Osteocyte (in vitro differentiated cells): ENCODE measurements at regions not wholly inside any gene's neighbourhood (a gene's known extent, or its start where the extent isn't known, plus 50 kb on each side); places are given as distances from the start of the nearest gene placed in this dataset.

ENCODE experiments used
- DNase-seq: peaks from one replicate; pipeline ENCODE4 v3.0.0; 2021; ENCODE audit warnings: mixed read lengths; ENCODE audit not compliant: unreplicated experiment; ENCODE audit errors: extremely low spot score
- H3K27ac Mint-ChIP-seq: one replicate; pipeline ENCODE4 v1.8.0; 2021; ENCODE audit warnings: mild to moderate bottlenecking, mixed read lengths; ENCODE audit not compliant: unreplicated experiment
- H3K27me3 Mint-ChIP-seq: one replicate; pipeline ENCODE4 v1.8.0; 2021; ENCODE audit warnings: mixed read lengths; ENCODE audit not compliant: unreplicated experiment
- H3K36me3 Mint-ChIP-seq: one replicate; pipeline ENCODE4 v1.8.0; 2021; ENCODE audit warnings: mixed read lengths; ENCODE audit not compliant: unreplicated experiment
- H3K4me1 Mint-ChIP-seq: one replicate; pipeline ENCODE4 v1.8.0; 2021; ENCODE audit warnings: mixed read lengths; ENCODE audit not compliant: unreplicated experiment
- H3K4me3 Mint-ChIP-seq: one replicate; pipeline ENCODE4 v1.8.0; 2021; ENCODE audit warnings: mild to moderate bottlenecking, moderate library complexity, mixed read lengths; ENCODE audit not compliant: unreplicated experiment
- H3K9me3 Mint-ChIP-seq: one replicate; pipeline ENCODE4 v1.8.0; 2021; ENCODE audit warnings: mixed read lengths; ENCODE audit not compliant: unreplicated experiment
- TF ChIP-seq, protein P1 (sequence below): fragments of 200-600 bp; sonication (generic); IDR thresholded peaks from 2 replicates; pipeline ENCODE4 v1.5.0; 2021; ENCODE audit warnings: antibody characterized with exemption, mild to moderate bottlenecking, moderate library complexity

GRCh38 chr17:79165756-79166473 lies 91.3 kb downstream of the ENGASE start:
- Mint-ChIP-seq H3K27me3 (peaks cover 7% of the 10 kb centered on the region), H3K36me3 (no peaks in the 10 kb centered on the region), H3K4me3 (no peak overlapping the region), H3K27ac (no peak overlapping the region), H3K9me3 (no peaks in the 10 kb centered on the region), H3K4me1 (no peaks in the 10 kb centered on the region)
- no peak for DNase-seq
- TF ChIP-seq, protein P1, sequence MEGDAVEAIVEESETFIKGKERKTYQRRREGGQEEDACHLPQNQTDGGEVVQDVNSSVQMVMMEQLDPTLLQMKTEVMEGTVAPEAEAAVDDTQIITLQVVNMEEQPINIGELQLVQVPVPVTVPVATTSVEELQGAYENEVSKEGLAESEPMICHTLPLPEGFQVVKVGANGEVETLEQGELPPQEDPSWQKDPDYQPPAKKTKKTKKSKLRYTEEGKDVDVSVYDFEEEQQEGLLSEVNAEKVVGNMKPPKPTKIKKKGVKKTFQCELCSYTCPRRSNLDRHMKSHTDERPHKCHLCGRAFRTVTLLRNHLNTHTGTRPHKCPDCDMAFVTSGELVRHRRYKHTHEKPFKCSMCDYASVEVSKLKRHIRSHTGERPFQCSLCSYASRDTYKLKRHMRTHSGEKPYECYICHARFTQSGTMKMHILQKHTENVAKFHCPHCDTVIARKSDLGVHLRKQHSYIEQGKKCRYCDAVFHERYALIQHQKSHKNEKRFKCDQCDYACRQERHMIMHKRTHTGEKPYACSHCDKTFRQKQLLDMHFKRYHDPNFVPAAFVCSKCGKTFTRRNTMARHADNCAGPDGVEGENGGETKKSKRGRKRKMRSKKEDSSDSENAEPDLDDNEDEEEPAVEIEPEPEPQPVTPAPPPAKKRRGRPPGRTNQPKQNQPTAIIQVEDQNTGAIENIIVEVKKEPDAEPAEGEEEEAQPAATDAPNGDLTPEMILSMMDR, result no peak

GRCh38 chr17:79164913-79165695 lies 90.5 kb downstream of the ENGASE start:
- TF ChIP-seq, protein P1, result no peak
- H3K4me1 Mint-ChIP-seq, result no peaks in the 10 kb centered on the region
- no peak overlapping the region for H3K27ac Mint-ChIP-seq

GRCh38 chr17:79164408-79164807 lies 89.8 kb downstream of the ENGASE start:
- no peak for DNase-seq
- Mint-ChIP-seq H3K36me3 (no peaks in the 10 kb centered on the region), H3K4me1 (no peaks in the 10 kb centered on the region), H3K27ac (no peak overlapping the region), H3K9me3 (no peaks in the 10 kb centered on the region), H3K4me3 (no peak overlapping the region), H3K27me3 (no peaks in the 10 kb centered on the region)
- TF ChIP-seq, protein P1, result no peak

More at GRCh38 chr17:79164913-79165695, 90.5 kb downstream of the ENGASE start:
- no peak for DNase-seq
- Mint-ChIP-seq H3K4me3 (no peak overlapping the region), H3K36me3 (no peaks in the 10 kb centered on the region), H3K27me3 (peaks cover 3% of the 10 kb centered on the region), H3K9me3 (no peaks in the 10 kb centered on the region)

- no peak for DNase-seq
- Mint-ChIP-seq H3K27ac (no peak overlapping the region), H3K27me3 (peaks cover 4% of the 10 kb centered on the region), H3K4me3 (no peak overlapping the region), H3K4me1 (no peaks in the 10 kb centered on the region), H3K9me3 (no peaks in the 10 kb centered on the region), H3K36me3 (no peaks in the 10 kb centered on the region)
- TF ChIP-seq, protein P1, result no peak
These were observed 88.4 kb downstream of the ENGASE start for GRCh38 chr17:79163071-79163470.
